OCI-LY3 (cell line): ENCODE measurements at regions not wholly inside any gene's neighbourhood (a gene's known extent, or its start where the extent isn't known, plus 50 kb on each side); places are given as distances from the start of the nearest gene placed in this dataset.

ENCODE experiments used
- H2AFZ ChIP-seq: fragments of 200-600, 300-600 bp; shearing (Covaris generic); 2 replicates; pipeline ENCODE4 v1.6.0; 2014; ENCODE audit warnings: antibody characterized with exemption, low read depth, low read length
- H3K27ac ChIP-seq: fragments of 200-600, 300-600 bp; sonication (generic); 2 replicates; pipeline ENCODE4 v1.5.1; 2014; ENCODE audit warnings: mild to moderate bottlenecking, low read length, moderate library complexity, mixed read lengths
- H3K27me3 ChIP-seq: fragments of 200-600, 300-600 bp; sonication (generic); 2 replicates; pipeline ENCODE4 v1.6.1; 2014; ENCODE audit warnings: low read depth, low read length, mixed read lengths
- H3K36me3 ChIP-seq: fragments of 200-600, 300-600 bp; sonication (generic); replicated peaks from 2 replicates; pipeline ENCODE3; 2014; ENCODE audit warnings: low read depth, low read length, mixed read lengths
- H3K4me1 ChIP-seq: fragments of 300-600, 200-600 bp; sonication (generic); 2 replicates; pipeline ENCODE4 v1.6.1; 2014; ENCODE audit warnings: low read length, mixed read lengths
- H3K4me2 ChIP-seq: fragments of 200-600, 300-600 bp; sonication (generic); 2 replicates; pipeline ENCODE4 v1.6.1; 2014; ENCODE audit warnings: low read length, mixed read lengths
- H3K4me3 ChIP-seq: fragments of 300-600, 200-600 bp; sonication (generic); 2 replicates; pipeline ENCODE4 v1.5.1; 2014; ENCODE audit warnings: antibody characterized with exemption, mild to moderate bottlenecking, low read length, moderate library complexity
- H3K79me2 ChIP-seq: fragments of 300-600, 200-600 bp; shearing (Covaris generic); 2 replicates; pipeline ENCODE4 v1.6.1; 2014; ENCODE audit warnings: mild to moderate bottlenecking, low read length, mixed read lengths
- H3K9ac ChIP-seq: fragments of 300-600, 200-600 bp; shearing (Covaris generic); 2 replicates; pipeline ENCODE4 v1.6.0; 2014; ENCODE audit warnings: mild to moderate bottlenecking, low read length, moderate library complexity
- H3K9me3 ChIP-seq: fragments of 200-600, 300-600 bp; shearing (Covaris generic); 2 replicates; pipeline ENCODE4 v1.6.1; 2014; ENCODE audit warnings: low read length, mixed read lengths; ENCODE audit not compliant: insufficient read depth
- H4K20me1 ChIP-seq: fragments of 200-600, 300-600 bp; sonication (generic); 2 replicates; pipeline ENCODE4 v1.6.1; 2016; ENCODE audit warnings: low read length, mixed read lengths; ENCODE audit not compliant: insufficient read depth
- CTCF ChIP-seq: fragments of 200-600, 300-600 bp; sonication (generic); IDR thresholded peaks from 2 replicates; pipeline ENCODE4 v1.5.1; 2014; ENCODE audit warnings: antibody characterized with exemption, low read length, low read depth
- EZH2phosphoT487 ChIP-seq: fragments of 200-600 bp; shearing (Covaris generic); IDR thresholded peaks from 2 replicates; pipeline ENCODE4 v1.6.1; 2018; ENCODE audit warnings: antibody characterized with exemption, mixed run types, low read depth

- no peaks in the 10 kb centered on the region for H3K36me3 ChIP-seq
- H3K4me2 ChIP-seq = no peak overlapping the region
- H3K9me3 ChIP-seq = no peaks in the 10 kb centered on the region
- no peaks in the 10 kb centered on the region for H3K79me2 ChIP-seq
- H4K20me1 ChIP-seq = no peaks in the 10 kb centered on the region
- no peaks in the 10 kb centered on the region for H3K27me3 ChIP-seq
- H2AFZ ChIP-seq = no peak overlapping the region
- H3K9ac ChIP-seq = no peak overlapping the region
- TF ChIP-seq CTCF (no peak), EZH2phosphoT487 (no peak)
- H3K27ac ChIP-seq = no peak overlapping the region
- H3K4me3 ChIP-seq = no peak overlapping the region
- H3K4me1 ChIP-seq = peaks cover 43% of the 10 kb centered on the region
Measured at GRCh38 chr6:11413728-11414127, 123.8 kb upstream of the TMEM170B start.

- H3K36me3 ChIP-seq = no peaks in the 10 kb centered on the region
- H3K4me3 ChIP-seq = no peak overlapping the region
- no peak overlapping the region for H3K9ac ChIP-seq
- H3K9me3 ChIP-seq = no peaks in the 10 kb centered on the region
- no peaks in the 10 kb centered on the region for H4K20me1 ChIP-seq
- H3K79me2 ChIP-seq = no peaks in the 10 kb centered on the region
- TF ChIP-seq CTCF (no peak), EZH2phosphoT487 (no peak)
- H3K4me2 ChIP-seq = peak overlapping the region; percentile 38; the same call in 1 of the 2 replicates
- no peak overlapping the region for H3K27ac ChIP-seq
- peaks cover 43% of the 10 kb centered on the region for H3K4me1 ChIP-seq
- H3K27me3 ChIP-seq = no peaks in the 10 kb centered on the region
- no peak overlapping the region for H2AFZ ChIP-seq
Measured at GRCh38 chr6:11413117-11413687, 124.3 kb upstream of the TMEM170B start.

GRCh38 chr6:11412616-11413015, 124.9 kb upstream of the TMEM170B start:
- Histone ChIP-seq H3K27me3 (no peaks in the 10 kb centered on the region), H3K27ac (no peak overlapping the region), H3K79me2 (no peaks in the 10 kb centered on the region), H3K4me2 (peak overlapping the region; percentile 38), H3K36me3 (no peaks in the 10 kb centered on the region), H3K4me1 (peaks cover 43% of the 10 kb centered on the region), H3K4me3 (no peak overlapping the region), H3K9ac (no peak overlapping the region), H3K9me3 (no peaks in the 10 kb centered on the region), H4K20me1 (no peaks in the 10 kb centered on the region), H2AFZ (peak overlapping the region; percentile 65; the same call in 1 of the 2 replicates)
- no peak for TF ChIP-seq CTCF
- TF ChIP-seq EZH2phosphoT487 = no peak

GRCh38 chr6:11412011-11412424, 125.5 kb upstream of the TMEM170B start:
- Histone ChIP-seq H3K27me3 (no peaks in the 10 kb centered on the region), H3K9me3 (no peaks in the 10 kb centered on the region), H3K9ac (no peak overlapping the region), H3K4me3 (no peak overlapping the region), H3K4me2 (peak overlapping the region; percentile 38), H3K36me3 (no peaks in the 10 kb centered on the region), H3K4me1 (peaks cover 43% of the 10 kb centered on the region), H3K79me2 (no peaks in the 10 kb centered on the region), H2AFZ (peak overlapping the region; percentile 65; the same call in 1 of the 2 replicates), H3K27ac (peak overlapping the region; percentile 12; the same call in 1 of the 2 replicates), H4K20me1 (no peaks in the 10 kb centered on the region)
- TF ChIP-seq CTCF (no peak), EZH2phosphoT487 (no peak)
